B cell (primary cell): ENCODE measurements at regions not wholly inside any gene's neighbourhood (a gene's known extent, or its start where the extent isn't known, plus 50 kb on each side); places are given as distances from the start of the nearest gene placed in this dataset.

Experiments
- ATAC-seq: fragments of 200-7000 bp; cut with Tn5 transposase; one replicate; pipeline ENCODE4 v1.10.0; 2021; ENCODE audit warnings: low read depth, mild to moderate bottlenecking, moderate number of reproducible peaks, moderate library complexity
- CTCF ChIA-PET: fragments of 350-600 bp; sonication (Branson Sonifier 250); formaldehyde crosslinking; loops from one replicate; lab custom pipeline; 2021; ENCODE audit warnings: antibody characterized with exemption, inconsistent platforms; lab: Charles Lee
- POLR2A ChIA-PET: fragments of 350-600 bp; sonication (Branson Sonifier 250); formaldehyde crosslinking; loops from one replicate; lab custom pipeline; 2021; ENCODE audit warnings: antibody characterized with exemption; lab: Charles Lee
- DNase-seq: peaks from one replicate; pipeline ENCODE4 v3.0.0; 2013
- H2AFZ ChIP-seq: 2 replicates; pipeline ENCODE4 v1.6.1; 2012; ENCODE audit warnings: mild to moderate bottlenecking, low read depth, low read length; ENCODE audit not compliant: insufficient read depth, poor library complexity, severe bottlenecking
- H3K27ac ChIP-seq, 2 donors: 1 replicate in 1 of 2; 2 replicates in 1 of 2; pipeline ENCODE4 v1.5.1; 2012 to 2013; ENCODE audit warnings: low read length in 2 of 2, mild to moderate bottlenecking in 2 of 2, moderate library complexity in 1 of 2
- H3K27me3 ChIP-seq, 4 experiments: fragments of 200-600 bp in 1 of 4; sonication (generic) in 1 of 4; replicated peaks in 1 of 4; 1 replicate in 2 of 4; 2 replicates in 2 of 4; pipeline versions ENCODE4 v1.6.1 to v1.7.0; 2013 to 2016; ENCODE audit warnings: low read length in 3 of 4, mild to moderate bottlenecking in 2 of 4, mixed read lengths in 1 of 4, moderate library complexity in 1 of 4; ENCODE audit not compliant: insufficient read depth in 4 of 4, control insufficient read depth in 3 of 4; ENCODE audit errors: control extremely low read depth in 1 of 4
- H3K36me3 ChIP-seq, 2 experiments: replicated peaks in 1 of 2; 1 replicate in 1 of 2; 2 replicates in 1 of 2; pipeline versions ENCODE4 v1.6.1 to v1.7.1; 2013; ENCODE audit warnings: low read length in 1 of 2; ENCODE audit not compliant: insufficient read depth in 2 of 2, control insufficient read depth in 1 of 2; ENCODE audit errors: control extremely low read depth in 1 of 2, extremely low read depth in 1 of 2
- H3K4me1 ChIP-seq, 2 donors: fragments of 200-600 bp in 1 of 2; sonication (generic) in 1 of 2; 1 replicate in 1 of 2; 2 replicates in 1 of 2; pipeline versions ENCODE4 v1.5.1 to v1.6.1; 2013 to 2017; ENCODE audit warnings: low read length in 2 of 2; ENCODE audit not compliant: control insufficient read depth in 2 of 2, insufficient read depth in 2 of 2
- H3K4me2 ChIP-seq: replicated peaks from 2 replicates; pipeline ENCODE3; 2012; ENCODE audit warnings: mild to moderate bottlenecking, low read depth, low read length; ENCODE audit not compliant: poor library complexity, severe bottlenecking
- H3K4me3 ChIP-seq, 5 experiments: fragments of 200-600 bp in 1 of 5; sonication (generic) in 1 of 5; 1 replicate in 3 of 5; 2 replicates in 2 of 5; pipeline versions ENCODE4 v1.5.1 to v1.7.0; 2011 to 2016; ENCODE audit warnings: low read length in 4 of 5, mild to moderate bottlenecking in 4 of 5, low read depth in 2 of 5, control low read depth in 1 of 5, moderate library complexity in 1 of 5; ENCODE audit not compliant: insufficient read depth in 1 of 5; ENCODE audit errors: control extremely low read depth in 1 of 5, extremely low read depth in 1 of 5
- H3K79me2 ChIP-seq: fragments of 200-600 bp; sonication (generic); one replicate; pipeline ENCODE4 v1.6.0; 2016; ENCODE audit warnings: low read length; ENCODE audit not compliant: control insufficient read depth, insufficient read depth
- H3K9ac ChIP-seq: fragments of 200-600 bp; sonication (generic); 2 replicates; pipeline ENCODE4 v1.6.1; 2017; ENCODE audit warnings: mild to moderate bottlenecking, low read length, moderate library complexity
- H3K9me3 ChIP-seq, 3 donors: one replicate each; pipeline versions ENCODE4 v1.6.1 to v1.7.1; 2013; ENCODE audit warnings: low read length in 2 of 3; ENCODE audit not compliant: control insufficient read depth in 2 of 3, insufficient read depth in 1 of 3; ENCODE audit errors: control extremely low read depth in 1 of 3
- H4K20me1 ChIP-seq: 2 replicates; pipeline ENCODE4 v1.6.0; 2012; ENCODE audit warnings: mild to moderate bottlenecking, low read length; ENCODE audit not compliant: insufficient read depth, control insufficient read depth, poor library complexity, severe bottlenecking
- H3K27ac Mint-ChIP-seq: one replicate; pipeline ENCODE4 v1.8.0; 2021; ENCODE audit warnings: mixed read lengths
- H3K27me3 Mint-ChIP-seq: one replicate; pipeline ENCODE4 v1.8.0; 2021; ENCODE audit warnings: mixed read lengths
- H3K4me1 Mint-ChIP-seq: one replicate; pipeline ENCODE4 v1.8.0; 2021; ENCODE audit warnings: mixed read lengths
- H3K4me3 Mint-ChIP-seq: one replicate; pipeline ENCODE4 v1.8.0; 2021; ENCODE audit warnings: mixed read lengths
- H3K9me3 Mint-ChIP-seq: one replicate; pipeline ENCODE4 v1.8.0; 2022; ENCODE audit warnings: mixed read lengths; ENCODE audit not compliant: insufficient read depth
- CTCF ChIP-seq: fragments of 200-600 bp; IDR thresholded peaks from one replicate; pipeline ENCODE4 v1.8.0; 2022; ENCODE audit warnings: antibody characterized with exemption, mild to moderate bottlenecking
- EZH2 ChIP-seq: IDR thresholded peaks from 2 replicates; pipeline ENCODE4 v1.6.1; 2012; ENCODE audit warnings: borderline replicate concordance, low read depth, mild to moderate bottlenecking, moderate library complexity, low read length; ENCODE audit not compliant: insufficient read depth, poor library complexity, severe bottlenecking
- WGBS: methylation state at CpG from one replicate; pipeline ENCODE4 v1.1.5; 2013; ENCODE audit warnings: missing lambda C conversion rate; ENCODE audit not compliant: insufficient coverage; 5-methylcytosine and 5-hydroxymethylcytosine counted together
- intact Hi-C: fragments of 100-400 bp; cut with micrococcal nuclease; formaldehyde crosslinking; loops from one replicate; pipeline ENCODE4 v1.10.0; 2022

- ATAC-seq = no peak
Observed at GRCh38 chr17:79515110-79515509, 95.7 kb downstream of the RBFOX3 start.

More at GRCh38 chr17:79515110-79515509, 95.7 kb downstream of the RBFOX3 start:
- no peak overlapping the region for H3K4me3 Mint-ChIP-seq
- no peak overlapping the region for H3K9ac ChIP-seq
- H3K9me3 ChIP-seq = peaks cover 0 to 25% (median 0%) of the 10 kb centered on the region in 3 donors
- ChIA-PET POLR2A (no interaction called here), CTCF (no interaction called here)
- H3K27me3 ChIP-seq = peaks cover 0 to 4% (median 0%) of the 10 kb centered on the region in 4 experiments
- H4K20me1 ChIP-seq = no peaks in the 10 kb centered on the region
- intact Hi-C loops = no loop called here
- 90% methylated on average over 7 of the region's 7 CpGs for WGBS
- DNase-seq = no peak
- H2AFZ ChIP-seq = no peak overlapping the region
- H3K27ac ChIP-seq = no peak overlapping the region
- H3K36me3 ChIP-seq = no peaks in the 10 kb centered on the region
- no peaks in the 10 kb centered on the region for H3K79me2 ChIP-seq
- H3K4me3 ChIP-seq = no peak overlapping the region
- no peak overlapping the region for H3K4me2 ChIP-seq
- TF ChIP-seq EZH2 = no peak
- TF ChIP-seq CTCF = no peak
- no peaks in the 10 kb centered on the region for H3K4me1 Mint-ChIP-seq
- H3K27me3 Mint-ChIP-seq = peaks cover 23% of the 10 kb centered on the region
- H3K4me1 ChIP-seq = no peaks in the 10 kb centered on the region
- no peak overlapping the region for H3K27ac Mint-ChIP-seq
- no peaks in the 10 kb centered on the region for H3K9me3 Mint-ChIP-seq
